GM23338 (cell line): ENCODE measurements at regions not wholly inside any gene's neighbourhood (a gene's known extent, or its start where the extent isn't known, plus 50 kb on each side); places are given as distances from the start of the nearest gene placed in this dataset.

Experiments used
- CTCF ChIP-seq, 2 experiments: fragments of 200-600 bp in 1 of 2; sonication (generic) in 1 of 2; conservative IDR thresholded peaks; 2 replicates each; pipeline versions ENCODE4 v1.5.1 to v1.6.1; 2016 to 2017; ENCODE audit warnings: antibody characterized with exemption in 2 of 2, low read depth in 2 of 2, mild to moderate bottlenecking in 2 of 2, moderate library complexity in 1 of 2
- ETS1 ChIP-seq: IDR thresholded peaks from 2 replicates; pipeline ENCODE4 v1.6.1; 2016; ENCODE audit warnings: antibody characterized with exemption
- EZH2 ChIP-seq: fragments of 200-600 bp; sonication (generic); IDR thresholded peaks from one replicate; pipeline ENCODE4 v1.8.0; 2017; ENCODE audit warnings: antibody characterized with exemption, mild to moderate bottlenecking, low read depth; ENCODE audit not compliant: unreplicated experiment

DNA sequence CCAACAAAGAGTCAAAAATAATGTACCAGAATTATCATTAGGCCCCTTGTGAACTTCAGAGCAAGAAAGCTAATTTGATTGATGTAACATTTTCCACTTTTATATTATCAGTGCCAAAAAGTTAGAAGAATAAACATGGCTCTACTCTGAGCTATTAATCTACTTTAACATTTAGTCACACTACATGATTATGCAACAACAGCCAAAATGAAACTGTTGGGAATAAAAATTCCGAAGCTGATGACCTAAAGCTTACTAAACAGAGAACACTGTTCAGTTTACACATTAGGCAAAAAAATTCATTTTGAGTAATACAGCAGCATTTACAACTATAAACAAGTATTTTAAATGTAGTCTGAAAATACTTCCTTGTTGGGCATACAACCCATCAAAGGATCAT lies 1134.1 kb downstream of the EPHA3 start:
- TF ChIP-seq ETS1 (no peak), CTCF (conservative IDR thresholded peaks at IDR 0.05; ENCODE audit: low read depth in 2 of 2) (no peak), EZH2 (no peak)
